NCI-H2196 treated with DMSO at 0.1 percent for 48 hours (cell line): ENCODE measurements at regions not wholly inside any gene's neighbourhood (a gene's known extent, or its start where the extent isn't known, plus 50 kb on each side); places are given as distances from the start of the nearest gene placed in this dataset.
"Not testable (repeated sequence)": the region's sequence is repeated elsewhere in the genome, so short reads cannot be mapped to it uniquely, and the experiment has no call there.

ENCODE experiments used
- DNase-seq: peaks from one replicate; lab custom pipeline; 2025; ENCODE audit not compliant: unreplicated experiment; lab: John Stamatoyannopoulos, UW

GRCh38 chr10:28137907-28138880, 139.3 kb upstream of the ODAD2 start:
- DNase-seq: no peak

GRCh38 chr10:28135258-28135657, 136.4 kb upstream of the ODAD2 start:
- DNase-seq: no peak

DNA sequence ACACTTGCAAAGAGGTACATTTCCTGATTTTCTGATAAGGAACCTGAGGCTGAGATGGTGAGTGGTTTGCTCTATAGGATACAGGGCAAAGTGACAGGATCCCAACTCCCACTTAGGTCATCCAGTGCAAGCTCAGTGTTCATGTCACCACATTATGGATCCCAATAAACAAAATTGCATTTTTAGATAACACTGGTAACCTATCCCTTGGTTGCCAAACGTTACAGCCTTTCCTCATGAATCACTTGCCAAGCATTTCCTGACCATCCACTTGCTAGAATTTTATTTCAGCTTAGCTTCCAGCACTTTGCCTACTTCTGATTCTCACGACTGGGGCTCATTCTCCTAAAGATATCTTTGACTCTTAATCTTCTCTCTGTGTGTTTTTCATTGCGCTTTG, 131.4 kb upstream of the ODAD2 start:
- DNase-seq: no peak

- no peak for DNase-seq
These were observed 129.0 kb upstream of the ODAD2 start for GRCh38 chr10:28127881-28128280.

DNA sequence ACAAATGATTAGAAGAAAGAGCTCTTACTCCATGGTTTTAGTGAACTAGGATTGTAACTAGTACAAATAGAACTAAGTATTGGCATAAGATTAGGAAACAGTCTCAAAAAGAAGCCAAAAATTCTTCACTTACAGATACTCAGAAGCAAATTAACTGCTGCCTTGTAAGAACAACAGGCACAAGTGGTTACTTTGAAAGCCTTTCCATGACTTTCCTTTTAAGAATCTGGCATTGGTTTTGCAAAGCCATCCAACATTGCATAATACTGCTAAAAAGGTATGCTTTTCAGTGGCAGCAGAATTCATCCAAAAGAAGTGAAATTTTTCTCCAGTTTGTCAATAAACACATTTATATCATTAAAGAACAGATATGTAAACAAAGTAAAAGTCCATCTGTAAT, 126.8 kb upstream of the ODAD2 start:
- DNase-seq: no peak

GRCh38 chr10:28120795-28121194, 121.9 kb upstream of the ODAD2 start:
- no peak for DNase-seq

DNA sequence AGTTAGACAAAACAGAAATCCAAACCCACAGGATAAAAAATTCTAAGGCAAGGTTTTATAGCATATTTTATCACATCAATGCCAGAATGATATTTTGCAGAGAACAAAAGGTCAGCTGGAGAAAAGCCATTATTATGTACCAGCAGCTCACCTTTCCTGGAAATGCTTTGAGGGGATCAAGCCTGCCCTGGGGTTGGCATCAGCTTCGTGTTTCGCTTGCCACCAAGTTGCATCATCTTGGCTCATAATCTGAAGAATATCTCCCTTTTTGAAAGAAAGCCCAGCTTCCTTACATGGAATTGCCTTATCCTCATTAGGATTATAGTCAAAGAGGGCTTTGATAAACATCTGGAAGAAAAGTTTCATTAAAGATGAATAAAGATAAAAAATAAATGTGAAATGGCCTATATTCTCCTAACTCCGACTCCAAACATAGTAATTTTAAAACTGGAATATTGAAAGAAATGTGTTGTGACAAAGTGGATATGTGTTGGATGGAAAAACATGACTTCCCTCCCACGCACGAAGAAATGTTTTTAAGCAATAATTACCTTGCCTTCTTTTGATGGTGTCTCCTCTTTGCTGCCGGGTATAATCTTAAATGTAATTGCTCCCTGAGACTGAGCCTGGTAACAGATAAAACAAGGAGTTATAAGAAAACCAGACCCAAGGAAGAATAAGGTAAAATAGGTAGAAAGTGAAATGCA, 121.3 kb upstream of the ODAD2 start:
- no peak for DNase-seq

GRCh38 chr10:28118985-28119628, 120.2 kb upstream of the ODAD2 start:
- no peak for DNase-seq

GRCh38 chr10:28113202-28113601, 114.3 kb upstream of the ODAD2 start:
- DNase-seq: no peak

DNA sequence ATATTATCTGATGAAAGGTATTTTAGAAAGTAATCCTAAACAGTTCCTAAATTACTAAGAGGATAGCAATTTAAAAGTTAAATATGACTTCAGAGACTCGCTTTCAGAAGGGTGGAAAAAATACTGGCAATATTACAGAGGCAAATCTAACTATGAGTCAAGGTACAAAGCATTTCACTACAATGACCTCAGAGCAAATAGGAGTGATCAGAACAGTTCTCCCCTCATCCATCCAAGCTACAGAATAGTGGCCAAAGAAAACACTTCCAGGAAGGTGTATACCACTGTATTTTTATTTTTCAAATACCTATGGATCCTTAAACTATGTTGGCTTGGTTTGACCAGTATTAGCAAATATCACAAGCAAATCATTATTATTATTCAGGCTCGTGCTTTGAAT, 112.8 kb upstream of the ODAD2 start:
- no peak for DNase-seq

DNA sequence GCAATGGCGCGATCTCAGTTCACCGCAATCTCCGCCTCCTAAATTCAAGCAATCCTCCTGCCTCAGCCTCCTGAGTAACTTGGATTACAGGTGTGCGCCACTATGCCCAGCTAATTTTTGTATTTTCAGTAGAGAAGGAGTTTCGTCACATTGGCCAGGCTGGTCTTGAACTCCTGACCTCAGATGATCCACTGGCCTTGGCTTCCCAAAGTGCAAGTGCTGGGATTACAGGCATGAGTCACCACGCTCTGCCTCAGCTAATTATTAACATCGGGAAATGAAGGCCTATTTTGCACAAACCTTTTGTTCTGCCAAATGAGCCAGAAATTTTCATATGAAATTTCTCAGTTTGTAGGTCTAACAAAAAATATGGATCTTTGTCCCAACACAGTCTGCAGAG, 106.7 kb upstream of the ODAD2 start:
- no peak for DNase-seq

- DNase-seq: no peak
These were observed 98.8 kb upstream of the ODAD2 start for GRCh38 chr10:28097633-28098032.

DNA sequence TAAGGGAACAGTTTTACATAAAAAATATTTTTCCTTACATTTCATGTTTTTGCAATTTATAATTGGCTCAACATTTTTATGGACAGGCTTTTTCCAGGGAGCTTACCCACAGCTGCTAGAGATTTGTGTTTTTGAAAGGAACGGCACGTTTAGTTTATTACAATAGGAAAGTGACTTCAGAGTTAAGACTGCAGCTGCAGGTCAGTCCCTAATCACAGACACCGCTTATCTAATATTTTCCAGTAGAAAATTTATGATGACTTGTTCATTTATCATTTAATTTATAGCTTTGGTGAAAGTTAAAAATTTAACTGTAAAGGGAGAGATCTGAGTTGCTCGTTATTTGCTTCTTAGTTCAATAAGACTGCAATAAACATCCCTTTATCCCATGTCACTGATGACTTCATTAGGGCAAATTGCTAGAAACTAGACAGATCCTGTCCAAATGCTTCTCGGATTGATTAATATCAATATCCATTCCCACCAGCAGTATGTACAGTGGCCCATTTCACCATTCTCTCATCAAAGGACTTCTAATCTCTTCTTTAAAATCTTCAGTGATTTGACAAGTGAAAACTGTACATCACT, 97.0 kb upstream of the ODAD2 start:
- DNase-seq: no peak

DNA sequence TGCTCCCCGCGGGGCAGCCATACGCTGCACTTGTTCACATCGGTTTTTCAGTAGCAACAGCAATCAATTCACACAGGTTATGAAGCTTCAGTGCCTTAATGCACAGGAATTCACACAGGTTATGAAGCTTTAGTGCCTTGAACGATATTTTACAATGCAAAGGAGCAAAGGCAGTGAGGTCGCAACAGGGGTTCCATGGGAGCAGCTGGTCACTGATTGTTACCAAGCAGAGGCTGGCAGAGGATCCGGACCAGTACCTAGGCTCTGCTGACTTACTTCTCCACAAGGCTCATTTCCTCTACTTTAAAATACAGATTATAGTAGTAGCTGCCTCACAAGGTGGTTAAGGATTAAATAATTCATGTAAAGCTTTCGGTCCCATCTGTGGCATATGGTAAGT, 95.2 kb upstream of the ODAD2 start:
- DNase-seq: no peak

DNA sequence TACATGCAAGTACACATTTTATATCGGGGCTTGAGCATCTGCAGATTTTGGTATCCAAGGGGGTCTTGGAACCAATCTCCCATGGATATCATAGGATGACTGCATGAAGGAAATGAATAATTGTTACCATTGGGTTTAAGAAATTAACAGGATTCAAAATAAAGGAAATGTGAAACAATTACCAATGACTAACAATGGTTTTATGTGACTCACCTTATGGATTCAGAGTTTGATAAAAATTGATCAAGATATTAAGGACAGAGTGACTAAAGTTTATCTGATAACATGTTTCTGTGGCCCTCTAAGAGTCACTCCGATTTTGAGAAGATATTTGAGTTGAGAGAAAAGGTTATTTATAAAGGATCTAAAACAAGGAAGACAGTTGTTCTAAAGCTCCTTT, 93.0 kb upstream of the ODAD2 start:
- no peak for DNase-seq

DNA sequence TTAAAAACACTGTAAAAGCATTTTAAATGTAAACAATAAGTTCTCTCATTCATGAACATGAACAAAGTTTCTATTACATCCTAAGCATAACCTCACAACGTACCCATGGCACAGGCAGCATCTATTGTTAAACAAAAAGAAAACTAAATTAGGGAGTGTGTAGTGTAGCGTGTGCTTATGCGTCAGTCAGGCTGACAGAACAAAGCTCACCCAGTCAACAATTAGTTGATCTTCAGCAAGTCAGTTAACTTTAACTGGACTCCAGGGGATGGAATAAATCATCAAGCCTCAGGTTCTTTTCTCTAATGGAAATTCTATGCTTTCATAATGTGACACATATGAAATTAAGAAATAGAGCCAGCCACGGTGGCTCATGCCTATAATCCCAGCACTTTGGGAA, 91.6 kb upstream of the ODAD2 start:
- no peak for DNase-seq

- DNase-seq: no peak
These were observed 90.6 kb upstream of the ODAD2 start for GRCh38 chr10:28089467-28089866.

DNA sequence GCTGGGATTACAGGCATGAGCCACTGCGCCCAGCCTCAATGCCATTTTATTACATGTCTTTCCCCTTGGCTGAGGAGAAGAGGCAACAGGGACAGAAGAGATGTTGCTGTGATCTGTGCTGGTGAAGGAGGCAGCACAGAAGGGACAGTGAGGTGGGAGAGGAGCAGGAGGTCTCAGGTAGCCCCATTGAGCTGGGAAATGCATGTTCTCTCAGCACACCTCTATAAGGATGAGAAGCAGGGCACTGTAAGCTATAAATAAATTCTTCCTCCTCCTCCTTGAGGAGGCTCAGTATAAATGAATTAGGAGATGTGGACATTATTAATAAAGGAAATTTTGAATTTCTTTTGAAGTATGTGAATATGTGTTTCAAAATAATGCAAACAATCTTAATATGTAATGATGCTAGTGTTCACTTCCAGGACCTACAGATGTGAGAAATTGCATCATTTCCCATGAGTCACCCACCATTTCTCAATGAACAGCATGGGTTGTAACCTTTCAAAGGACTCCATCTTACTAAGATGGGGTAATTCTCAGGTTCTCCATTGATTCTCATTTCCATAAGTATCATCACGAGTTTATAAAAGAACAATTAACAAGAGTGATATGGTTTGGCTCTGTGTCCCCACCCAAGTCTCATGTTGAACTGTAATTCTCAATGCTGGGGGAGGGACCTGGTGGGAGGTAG, 88.9 kb upstream of the ODAD2 start:
- no peak for DNase-seq

DNA sequence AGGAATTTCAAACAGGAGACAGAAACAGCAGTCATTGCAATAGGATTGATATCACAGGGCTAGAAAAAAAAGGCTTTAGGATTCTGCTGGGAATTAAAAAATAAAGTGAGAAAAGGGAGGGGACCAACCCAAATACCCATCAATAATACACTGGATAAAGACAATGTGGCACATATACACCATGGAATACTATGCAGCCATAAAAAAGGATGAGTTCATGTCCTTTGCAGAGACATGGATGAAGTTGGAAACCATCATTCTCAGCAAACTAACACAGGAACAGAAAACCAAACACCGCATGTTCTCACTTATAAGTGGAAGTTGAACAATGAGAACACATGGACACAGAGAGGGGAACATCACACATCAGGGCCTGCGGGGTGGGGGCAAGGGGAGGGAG, 86.9 kb upstream of the ODAD2 start:
- not testable (repeated sequence) for DNase-seq

DNA sequence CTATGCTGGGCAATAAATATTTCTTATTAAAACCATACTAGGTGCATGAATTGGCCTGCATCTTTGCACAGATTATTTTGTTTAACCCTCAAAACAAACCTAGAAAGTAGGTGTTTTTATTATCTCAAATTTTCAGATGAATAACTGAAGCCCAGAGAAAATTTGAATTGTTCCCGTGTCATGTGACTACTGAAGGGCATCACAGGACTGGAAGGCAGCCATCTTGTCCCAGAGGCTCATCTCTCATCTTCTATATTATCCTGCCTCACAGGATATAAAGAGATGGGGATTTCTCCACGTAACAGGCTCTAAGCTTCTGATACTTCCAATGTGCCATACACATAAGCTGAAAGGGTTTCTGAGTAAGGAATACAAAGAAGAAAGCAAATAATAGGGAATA, 84.0 kb upstream of the ODAD2 start:
- DNase-seq: no peak

DNA sequence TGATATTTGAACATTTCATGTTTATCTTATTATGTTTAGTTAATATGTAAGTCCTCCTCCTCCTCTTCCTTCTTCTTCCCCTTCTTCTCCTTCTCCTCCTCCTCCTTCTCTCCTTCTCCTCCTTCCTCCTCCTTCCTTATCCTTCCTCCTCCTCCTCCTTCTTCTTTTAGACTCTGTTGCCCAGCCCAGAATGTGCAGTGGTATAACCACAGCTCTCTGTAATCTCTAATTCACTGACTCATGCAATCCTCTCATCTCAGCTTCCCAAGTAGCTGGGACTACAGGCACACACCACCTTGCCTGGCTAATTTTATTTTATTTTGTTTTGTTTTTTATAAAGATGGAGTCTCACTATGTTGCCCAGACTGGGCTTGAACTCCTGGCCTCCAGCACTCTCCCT, 83.4 kb upstream of the ODAD2 start:
- no peak for DNase-seq
